GM23248 (cell line): ENCODE measurements at regions not wholly inside any gene's neighbourhood (a gene's known extent, or its start where the extent isn't known, plus 50 kb on each side); places are given as distances from the start of the nearest gene placed in this dataset.

ENCODE experiments used
- DNase-seq: peaks from one replicate; pipeline ENCODE4 v3.0.0-alpha.2; 2015
- H2AFZ ChIP-seq: fragments of 200-600 bp; sonication (generic); 2 replicates; pipeline ENCODE4 v1.6.1; 2016; ENCODE audit warnings: antibody characterized with exemption
- H3F3A ChIP-seq: fragments of 200-600 bp; sonication (generic); 2 replicates; pipeline ENCODE4 v1.6.1; 2016; ENCODE audit warnings: mild to moderate bottlenecking, antibody characterized with exemption, mixed run types; ENCODE audit not compliant: insufficient read depth
- H3K27ac ChIP-seq: fragments of 200-600 bp; sonication (generic); 2 replicates; pipeline ENCODE4 v1.5.1; 2016; ENCODE audit warnings: mild to moderate bottlenecking
- H3K27me3 ChIP-seq: fragments of 200-600 bp; sonication (generic); replicated peaks from 2 replicates; pipeline ENCODE4 v1.6.1; 2016; ENCODE audit warnings: mild to moderate bottlenecking; ENCODE audit not compliant: insufficient read depth
- H3K36me3 ChIP-seq: fragments of 200-600 bp; sonication (generic); 2 replicates; pipeline ENCODE4 v1.6.1; 2016; ENCODE audit warnings: low read depth, mild to moderate bottlenecking
- H3K4me1 ChIP-seq: fragments of 200-600 bp; sonication (generic); 2 replicates; pipeline ENCODE4 v1.6.1; 2016; ENCODE audit warnings: mild to moderate bottlenecking; ENCODE audit not compliant: insufficient read depth
- H3K4me2 ChIP-seq: fragments of 200-600 bp; sonication (generic); one replicate; pipeline ENCODE4 v1.6.1; 2016; ENCODE audit warnings: mild to moderate bottlenecking; ENCODE audit not compliant: unreplicated experiment
- H3K4me3 ChIP-seq: fragments of 200-600 bp; sonication (generic); 2 replicates; pipeline ENCODE4 v1.5.1; 2016; ENCODE audit warnings: mild to moderate bottlenecking
- H3K79me2 ChIP-seq: fragments of 200-600 bp; sonication (generic); 2 replicates; pipeline ENCODE4 v1.6.1; 2016; ENCODE audit warnings: mild to moderate bottlenecking; ENCODE audit not compliant: insufficient read depth
- H3K9ac ChIP-seq: fragments of 200-600 bp; sonication (generic); 2 replicates; pipeline ENCODE4 v1.6.1; 2016; ENCODE audit warnings: mild to moderate bottlenecking
- H3K9me2 ChIP-seq: fragments of 200-600 bp; sonication (generic); 2 replicates; pipeline ENCODE4 v1.6.1; 2016; ENCODE audit warnings: mixed run types, mild to moderate bottlenecking, moderate library complexity; ENCODE audit not compliant: insufficient read depth
- H3K9me3 ChIP-seq: fragments of 200-600 bp; sonication (generic); one replicate; pipeline ENCODE4 v1.6.1; 2017; ENCODE audit warnings: low read depth
- H4K20me1 ChIP-seq: fragments of 200-600 bp; sonication (generic); 2 replicates; pipeline ENCODE4 v1.6.0; 2016; ENCODE audit not compliant: insufficient read depth
- EZH2 ChIP-seq: fragments of 200-600 bp; sonication (generic); IDR thresholded peaks from 2 replicates; pipeline ENCODE4 v1.6.1; 2018; ENCODE audit warnings: antibody characterized with exemption, mild to moderate bottlenecking; ENCODE audit not compliant: insufficient read depth, poor library complexity, severe bottlenecking
- EZH2phosphoT487 ChIP-seq: fragments of 200-600 bp; sonication (generic); IDR thresholded peaks from 2 replicates; pipeline ENCODE4 v1.6.1; 2018; ENCODE audit warnings: antibody characterized with exemption, moderate library complexity, mild to moderate bottlenecking, low read depth; ENCODE audit not compliant: insufficient read depth
- WGBS, 2 experiments: methylation state at CpG; one replicate each; pipeline ENCODE4 v1.1.6; 2015 to 2017; ENCODE audit warnings: low lambda C conversion rate in 2 of 2, low coverage in 1 of 2; ENCODE audit errors: missing lambda C conversion rate in 2 of 2; 5-methylcytosine and 5-hydroxymethylcytosine counted together
- in situ Hi-C: fragments of 300-500 bp; cut with MboI; formaldehyde crosslinking; loops from 2 replicates; pipeline ENCODE4 v1.15.0; 2020

DNA sequence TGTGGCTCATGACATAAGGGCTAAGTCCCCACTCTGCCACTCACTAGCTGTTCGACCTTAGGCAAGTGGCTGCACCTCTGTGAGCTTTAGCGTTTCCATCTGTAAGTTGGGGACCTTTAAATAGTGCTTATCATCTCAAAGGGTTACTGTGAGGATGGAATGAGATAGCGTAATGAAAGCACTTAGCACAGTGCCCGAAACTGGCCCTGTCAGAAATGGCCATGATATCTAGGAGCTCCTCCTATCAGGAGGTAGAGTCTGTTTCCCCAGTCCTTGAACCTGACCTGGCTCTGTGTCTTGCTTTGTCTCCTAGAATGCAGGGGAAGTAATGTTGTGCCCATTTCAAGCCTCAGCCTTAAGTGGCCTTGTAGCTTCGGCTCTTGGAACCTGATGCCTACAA is 211.0 kb downstream of the RBM19 start:
- H4K20me1 ChIP-seq = no peaks in the 10 kb centered on the region
- no peak overlapping the region for H3K4me2 ChIP-seq
- no peaks in the 10 kb centered on the region for H3F3A ChIP-seq
- H3K36me3 ChIP-seq = no peaks in the 10 kb centered on the region
- DNase-seq = no peak
- TF ChIP-seq EZH2phosphoT487 (no peak), EZH2 (no peak)
- H2AFZ ChIP-seq = no peak overlapping the region
- in situ Hi-C loops = no loop called here
- H3K27ac ChIP-seq = no peak overlapping the region
- no peaks in the 10 kb centered on the region for H3K9me2 ChIP-seq
- H3K4me3 ChIP-seq = no peak overlapping the region
- H3K79me2 ChIP-seq = no peaks in the 10 kb centered on the region
- H3K9ac ChIP-seq = no peak overlapping the region
- H3K4me1 ChIP-seq = no peaks in the 10 kb centered on the region
- WGBS, 2 experiments = 28 to 33% methylated on average over 5 of the region's 5 CpGs
- H3K9me3 ChIP-seq = no peaks in the 10 kb centered on the region
- H3K27me3 ChIP-seq = peaks cover 11% of the 10 kb centered on the region

- Histone ChIP-seq H3K4me2 (no peak overlapping the region), H3K27me3 (peaks cover 18% of the 10 kb centered on the region), H3K9ac (no peak overlapping the region), H3K4me1 (no peaks in the 10 kb centered on the region), H3K9me3 (no peaks in the 10 kb centered on the region), H3K79me2 (no peaks in the 10 kb centered on the region), H2AFZ (no peak overlapping the region), H3K9me2 (no peaks in the 10 kb centered on the region), H4K20me1 (no peaks in the 10 kb centered on the region), H3K27ac (no peak overlapping the region), H3K36me3 (no peaks in the 10 kb centered on the region), H3K4me3 (no peak overlapping the region), H3F3A (no peaks in the 10 kb centered on the region)
- TF ChIP-seq EZH2phosphoT487 = no peak
- no peak for TF ChIP-seq EZH2
- DNase-seq = no peak
- in situ Hi-C loops = no loop called here
- 39 to 48% methylated on average over 2 of the region's 2 CpGs for whole genome bisulfite sequencing, 2 experiments
These were observed 214.6 kb downstream of the RBM19 start for GRCh38 chr12:113751513-113751912.

- H3F3A ChIP-seq = no peaks in the 10 kb centered on the region
- H3K9ac ChIP-seq = no peak overlapping the region
- H3K4me3 ChIP-seq = no peak overlapping the region
- H2AFZ ChIP-seq = no peak overlapping the region
- H3K4me2 ChIP-seq = no peak overlapping the region
- no peaks in the 10 kb centered on the region for H4K20me1 ChIP-seq
- TF ChIP-seq EZH2 (no peak), EZH2phosphoT487 (no peak)
- no peaks in the 10 kb centered on the region for H3K9me3 ChIP-seq
- H3K9me2 ChIP-seq = no peaks in the 10 kb centered on the region
- 7 to 28% methylated on average over 1 of the region's 1 CpG for WGBS, 2 experiments
- no peaks in the 10 kb centered on the region for H3K79me2 ChIP-seq
- DNase-seq = no peak
- in situ Hi-C loops = no loop called here
- H3K36me3 ChIP-seq = no peaks in the 10 kb centered on the region
- peaks cover 21% of the 10 kb centered on the region for H3K27me3 ChIP-seq
- no peak overlapping the region for H3K27ac ChIP-seq
- no peaks in the 10 kb centered on the region for H3K4me1 ChIP-seq
These were observed 216.7 kb downstream of the RBM19 start for GRCh38 chr12:113749433-113749815.

- WGBS, 2 experiments = 22 to 25% methylated on average over 6 of the region's 6 CpGs
- Histone ChIP-seq H3K27me3 (peaks cover 26% of the 10 kb centered on the region), H3K4me3 (no peak overlapping the region), H4K20me1 (no peaks in the 10 kb centered on the region), H3K9ac (no peak overlapping the region), H3K27ac (no peak overlapping the region), H3K79me2 (no peaks in the 10 kb centered on the region), H2AFZ (no peak overlapping the region), H3F3A (no peaks in the 10 kb centered on the region), H3K36me3 (no peaks in the 10 kb centered on the region), H3K9me2 (no peaks in the 10 kb centered on the region), H3K4me1 (no peaks in the 10 kb centered on the region), H3K4me2 (no peak overlapping the region), H3K9me3 (no peaks in the 10 kb centered on the region)
- in situ Hi-C loops = no loop called here
- DNase-seq = no peak
- TF ChIP-seq EZH2phosphoT487 (no peak), EZH2 (no peak)
These were observed 217.3 kb downstream of the RBM19 start for GRCh38 chr12:113748707-113749432.

DNA sequence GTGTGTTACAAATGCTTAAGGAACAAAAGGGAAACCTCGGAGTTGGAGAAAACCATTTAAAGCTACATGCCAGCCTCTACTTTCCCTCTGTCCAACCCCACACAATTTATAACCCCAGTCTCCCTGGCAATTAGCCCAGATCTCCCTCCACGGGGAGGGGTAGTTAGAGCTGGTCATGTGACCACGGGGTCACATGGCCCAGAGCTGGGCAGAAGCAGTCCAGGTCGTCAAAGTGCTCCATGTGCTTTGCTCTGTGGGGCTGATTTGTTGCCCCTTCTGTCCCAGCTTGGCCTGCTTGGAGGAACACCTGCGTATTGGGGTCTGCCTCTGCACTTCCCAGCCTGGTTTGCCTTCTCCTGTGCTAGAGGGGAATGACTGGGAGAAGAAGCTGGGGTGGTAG is 219.1 kb downstream of the RBM19 start:
- Histone ChIP-seq H3K27ac (no peak overlapping the region), H3K4me1 (no peaks in the 10 kb centered on the region), H4K20me1 (no peaks in the 10 kb centered on the region), H3K4me3 (no peak overlapping the region), H3K9ac (no peak overlapping the region), H2AFZ (no peak overlapping the region), H3K27me3 (peaks cover 33% of the 10 kb centered on the region), H3K9me2 (no peaks in the 10 kb centered on the region), H3K79me2 (no peaks in the 10 kb centered on the region), H3K36me3 (no peaks in the 10 kb centered on the region), H3K4me2 (no peak overlapping the region), H3F3A (no peaks in the 10 kb centered on the region), H3K9me3 (no peaks in the 10 kb centered on the region)
- 8 to 17% methylated on average over 5 of the region's 5 CpGs for WGBS, 2 experiments
- DNase-seq = no peak
- in situ Hi-C loops = no loop called here
- TF ChIP-seq EZH2phosphoT487 (no peak), EZH2 (no peak)
